ENCODE measurements at regions not wholly inside any gene's neighbourhood (a gene's known extent, or its start where the extent isn't known, plus 50 kb on each side); places are given as distances from the start of the nearest gene placed in this dataset.

DNA sequence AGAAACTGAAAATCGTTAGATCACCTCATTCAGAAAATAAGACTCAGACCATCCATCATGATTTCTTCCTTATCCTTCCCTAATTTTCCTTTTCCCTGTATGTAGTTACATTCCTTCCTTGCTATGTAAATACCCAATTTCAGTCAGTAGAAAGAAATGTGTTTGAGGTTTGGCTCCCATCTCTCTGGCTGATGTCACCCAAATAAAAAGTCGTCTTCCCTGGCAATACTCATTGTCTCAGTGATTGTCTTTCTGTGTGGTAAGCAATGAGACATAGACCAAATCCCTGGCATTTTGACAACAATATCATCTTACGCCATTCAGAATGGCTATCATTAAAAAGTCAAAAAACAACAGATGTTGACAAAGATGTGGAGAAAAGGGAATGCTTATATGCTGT, 303.9 kb upstream of the EDIL3 start:
- DNase-seq (ENCODE audit: low read depth, low spot score), result no peak

DNA sequence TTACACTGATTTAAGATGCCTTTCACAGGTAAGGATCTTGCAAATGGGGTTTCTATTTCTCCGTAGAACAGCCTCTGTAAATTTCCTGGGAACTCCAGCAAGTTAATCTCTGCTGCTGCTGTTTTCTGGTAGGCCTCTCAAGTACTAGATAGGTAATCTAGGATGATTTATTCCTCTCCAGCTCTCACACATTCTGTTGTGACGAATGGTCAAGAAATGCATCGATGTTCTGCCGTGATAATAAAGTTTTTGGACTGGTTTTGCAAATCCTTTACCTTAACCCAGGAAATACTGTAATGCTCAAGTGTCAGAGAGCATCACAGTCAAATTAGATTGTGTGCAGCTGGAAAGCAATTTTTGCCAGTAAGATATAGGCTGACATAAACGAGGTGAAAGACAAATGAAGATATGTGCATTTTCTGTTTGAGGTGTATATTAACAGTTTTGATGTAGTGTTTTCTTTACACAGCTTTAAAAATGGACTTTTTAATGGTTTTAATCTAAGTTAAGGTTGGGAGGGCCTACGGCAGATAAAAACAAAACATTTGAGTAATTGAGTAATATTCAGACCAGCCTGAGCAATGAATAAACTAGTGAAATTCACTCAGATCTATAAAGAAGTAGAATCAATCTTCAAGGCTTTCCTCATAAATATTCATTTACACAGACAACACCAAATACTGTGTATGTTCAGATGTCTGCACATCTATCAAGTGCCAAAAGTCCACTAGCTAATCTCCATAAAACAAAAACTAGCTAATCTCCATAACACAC, 300.6 kb upstream of the EDIL3 start:
- DNase-seq (ENCODE audit: low read depth, low spot score), result no peak

DNA sequence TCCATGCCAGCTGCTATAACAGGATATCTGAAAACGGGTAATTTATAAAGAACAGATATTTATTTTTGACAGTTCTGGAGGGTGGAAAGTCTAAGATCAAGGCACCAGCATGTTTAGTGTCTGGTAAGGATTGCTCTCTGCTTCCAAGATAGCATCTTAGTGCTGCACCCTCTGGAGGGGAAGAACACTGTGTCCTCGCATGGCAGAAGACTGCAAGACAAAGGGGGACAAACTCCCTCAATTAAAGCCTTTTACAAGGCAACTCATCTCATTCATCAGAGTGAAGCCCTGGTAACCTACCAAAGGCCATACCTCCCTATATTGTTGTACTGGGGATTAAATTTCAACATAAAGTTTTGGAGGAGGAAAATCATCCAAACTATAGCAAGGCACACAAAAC, 298.9 kb upstream of the EDIL3 start:
- DNase-seq (ENCODE audit: low read depth, low spot score), result no peak

DNA sequence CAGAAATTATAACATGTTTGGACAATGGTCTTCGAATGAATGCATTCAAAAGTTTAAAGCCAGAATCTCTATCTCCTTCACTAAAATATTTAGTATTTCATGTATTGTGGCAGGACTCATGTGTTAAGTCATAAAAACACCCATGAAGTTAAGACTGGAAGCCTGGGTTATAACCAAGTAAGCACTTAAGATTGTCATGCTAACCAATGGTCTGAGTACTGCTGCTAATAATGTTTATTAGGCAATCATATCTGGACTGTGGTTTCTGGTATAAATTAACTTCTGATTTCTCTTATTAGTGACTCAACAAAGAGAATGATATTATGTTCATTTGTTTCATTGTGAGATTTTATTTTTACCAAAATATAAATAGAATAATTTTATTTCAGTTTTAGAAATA, 297.9 kb upstream of the EDIL3 start:
- DNase-seq (ENCODE audit: low read depth, low spot score), result no peak

DNA sequence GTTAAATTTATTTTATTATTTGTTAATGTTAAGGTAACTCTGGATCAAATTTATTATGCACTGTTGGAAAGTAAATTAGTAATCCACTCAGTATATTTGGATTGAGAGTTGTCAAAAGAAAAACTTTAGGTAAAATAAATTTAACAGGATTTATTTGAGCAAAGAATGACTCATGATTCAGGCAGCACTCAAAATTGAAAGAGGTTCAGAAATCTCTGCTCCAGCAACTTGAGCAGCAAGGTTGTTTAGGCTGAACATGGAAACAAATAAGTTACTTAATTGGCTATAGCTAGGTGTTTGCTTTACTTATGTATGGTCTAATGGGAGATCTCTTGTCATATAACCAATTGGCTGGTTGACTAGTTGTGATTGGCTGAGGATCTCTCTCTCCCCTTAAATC, 296.2 kb upstream of the EDIL3 start:
- no peak for DNase-seq (ENCODE audit: low read depth, low spot score)

DNA sequence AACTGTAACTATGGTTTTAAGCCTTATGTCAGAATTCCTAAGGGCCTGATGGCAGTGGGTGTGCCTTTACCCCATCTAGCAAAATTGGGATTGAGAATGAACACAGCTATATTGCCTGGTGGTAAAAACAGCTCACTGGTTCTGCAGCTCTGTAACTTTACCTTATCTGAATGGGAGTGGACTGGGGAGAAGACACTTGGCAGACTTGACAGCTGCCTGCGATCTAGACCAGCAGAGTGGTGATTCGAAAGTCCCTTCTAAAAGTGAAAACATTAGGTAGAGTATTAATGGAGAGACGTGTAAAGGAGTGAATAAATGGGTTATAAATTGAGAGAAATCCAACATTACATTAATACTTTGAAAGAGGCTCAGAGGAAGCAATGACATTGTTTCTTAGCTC, 289.1 kb upstream of the EDIL3 start:
- DNase-seq (ENCODE audit: low read depth, low spot score), result no peak

DNA sequence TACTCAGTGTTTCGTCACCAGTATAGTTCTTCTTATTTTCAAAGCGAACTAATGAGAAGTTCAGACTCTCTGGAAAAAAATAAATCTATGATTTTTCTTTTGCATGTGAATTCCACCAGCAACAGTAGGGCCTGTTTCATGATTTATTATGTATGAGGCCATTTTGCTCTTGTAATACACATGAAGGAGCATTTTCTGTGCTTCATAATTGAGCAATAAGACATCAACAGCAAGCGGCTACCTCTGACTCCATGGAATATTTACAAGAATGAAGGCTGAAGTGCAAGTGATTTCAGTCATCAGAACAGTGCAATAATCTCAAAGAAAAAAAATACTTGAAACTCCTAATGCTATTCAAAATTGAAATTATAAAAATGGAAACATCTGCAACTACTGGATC, 282.9 kb upstream of the EDIL3 start:
- DNase-seq (ENCODE audit: low read depth, low spot score), result no peak

DNA sequence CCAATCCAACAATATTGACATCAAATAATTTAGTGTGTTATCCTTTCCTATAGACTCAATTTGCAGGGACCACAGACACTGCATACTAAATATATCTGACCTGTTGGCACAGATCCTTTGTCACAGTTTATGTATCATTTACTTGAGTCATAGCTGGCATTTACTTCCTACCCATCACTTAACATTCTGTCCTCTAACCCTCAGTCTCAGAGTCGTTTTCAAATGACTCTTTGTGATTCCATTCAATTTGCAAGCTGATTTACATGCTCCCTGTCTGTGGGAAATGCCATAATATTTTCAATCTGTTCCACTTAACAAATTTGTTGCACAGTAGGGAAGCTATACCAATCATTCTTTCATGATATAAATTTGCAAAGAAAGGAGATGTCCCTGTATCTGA, 265.7 kb upstream of the EDIL3 start:
- no peak for DNase-seq (ENCODE audit: low read depth, low spot score)

DNA sequence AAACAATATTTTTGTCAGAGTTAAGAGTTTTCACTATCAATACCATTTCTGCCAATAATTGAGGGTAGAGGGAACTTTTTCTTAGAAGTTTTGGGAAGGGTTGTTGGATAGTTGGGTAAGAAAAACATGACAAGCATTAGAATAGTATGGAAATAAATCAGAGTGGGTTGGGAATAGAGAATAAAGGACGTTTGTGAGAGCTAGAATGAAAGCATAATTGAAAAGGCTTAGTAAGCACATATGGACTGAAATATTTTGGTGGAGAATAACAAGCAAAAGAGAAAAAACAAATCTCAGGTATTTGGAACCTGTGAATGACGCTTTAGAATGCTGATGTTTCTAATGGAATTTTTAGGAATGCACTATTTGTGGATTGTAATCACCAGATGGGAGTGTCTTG, 262.9 kb upstream of the EDIL3 start:
- DNase-seq (ENCODE audit: low read depth, low spot score), result no peak

DNA sequence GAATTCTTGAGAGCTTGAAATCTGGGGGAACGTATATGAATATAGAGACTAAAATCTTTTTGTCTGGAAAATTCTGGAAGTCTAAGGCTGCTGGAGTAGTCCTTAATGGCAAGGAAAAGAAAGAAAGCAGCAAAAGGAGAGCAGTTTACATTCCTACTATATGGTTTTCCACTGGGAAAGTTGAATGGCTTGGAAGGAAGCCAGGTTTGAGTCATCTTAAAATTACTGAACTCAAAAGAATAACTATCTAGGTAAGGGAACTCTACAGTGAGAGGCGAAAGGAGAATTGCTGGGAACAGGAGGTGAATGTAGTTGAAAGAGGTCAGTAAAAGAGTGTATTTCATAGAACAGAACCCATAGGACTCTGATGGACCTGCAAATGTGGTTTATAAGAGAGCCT, 258.1 kb upstream of the EDIL3 start:
- DNase-seq (ENCODE audit: low read depth, low spot score), result no peak

DNA sequence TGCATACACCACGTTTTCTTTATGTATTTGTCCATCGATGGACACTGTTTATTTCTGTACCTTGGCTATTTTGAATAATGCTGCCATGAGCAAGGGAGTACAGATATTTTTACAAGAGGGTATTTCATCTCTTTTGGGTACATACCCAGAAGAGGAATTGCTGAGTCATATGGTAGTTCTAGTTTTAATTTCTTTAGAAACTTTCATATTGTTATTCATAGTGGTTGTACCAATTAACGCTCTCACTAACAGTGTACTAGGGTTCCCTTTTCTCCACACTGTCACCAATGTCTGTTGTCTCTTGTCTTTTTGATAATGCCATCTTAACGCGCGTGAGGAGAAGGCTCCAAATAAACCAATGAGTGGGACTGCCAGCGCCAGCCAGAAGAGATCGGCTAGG, 257.6 kb upstream of the EDIL3 start:
- no peak for DNase-seq (ENCODE audit: low read depth, low spot score)

DNA sequence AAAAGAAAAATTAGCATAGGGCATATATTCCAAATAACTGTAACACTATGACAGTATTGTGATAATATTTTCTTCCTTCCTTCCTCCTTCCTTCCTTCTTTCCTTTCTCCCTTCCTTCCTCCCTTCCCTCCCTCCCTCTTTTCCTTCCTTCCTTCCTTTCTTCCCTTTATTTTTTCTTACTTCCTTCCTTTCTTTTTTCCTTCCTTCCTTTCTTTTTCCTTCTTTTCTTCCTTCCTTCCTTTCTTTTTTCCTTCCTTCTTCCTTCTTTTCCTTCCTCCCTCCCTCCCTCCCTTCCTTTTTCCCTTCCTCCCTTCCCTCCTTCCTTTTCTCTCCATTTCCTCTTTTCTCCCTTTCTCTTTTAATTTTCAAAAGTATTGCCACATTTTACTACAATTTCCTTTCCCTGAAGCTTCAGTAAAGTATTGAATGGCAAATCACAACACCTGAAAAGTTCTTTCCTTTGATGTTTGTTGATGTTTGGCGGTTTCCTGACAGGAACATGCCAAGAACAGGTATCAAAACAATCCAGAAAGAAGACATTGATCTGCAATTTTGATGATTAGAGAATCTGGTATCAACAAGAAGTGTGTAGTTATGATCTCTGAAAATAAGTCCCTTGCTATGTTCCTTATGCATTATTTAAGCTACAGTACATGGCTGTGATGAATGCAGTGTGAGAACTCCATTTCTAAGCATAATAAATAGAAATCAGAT, 253.1 kb upstream of the EDIL3 start:
- no peak for DNase-seq (ENCODE audit: low read depth, low spot score)

DNA sequence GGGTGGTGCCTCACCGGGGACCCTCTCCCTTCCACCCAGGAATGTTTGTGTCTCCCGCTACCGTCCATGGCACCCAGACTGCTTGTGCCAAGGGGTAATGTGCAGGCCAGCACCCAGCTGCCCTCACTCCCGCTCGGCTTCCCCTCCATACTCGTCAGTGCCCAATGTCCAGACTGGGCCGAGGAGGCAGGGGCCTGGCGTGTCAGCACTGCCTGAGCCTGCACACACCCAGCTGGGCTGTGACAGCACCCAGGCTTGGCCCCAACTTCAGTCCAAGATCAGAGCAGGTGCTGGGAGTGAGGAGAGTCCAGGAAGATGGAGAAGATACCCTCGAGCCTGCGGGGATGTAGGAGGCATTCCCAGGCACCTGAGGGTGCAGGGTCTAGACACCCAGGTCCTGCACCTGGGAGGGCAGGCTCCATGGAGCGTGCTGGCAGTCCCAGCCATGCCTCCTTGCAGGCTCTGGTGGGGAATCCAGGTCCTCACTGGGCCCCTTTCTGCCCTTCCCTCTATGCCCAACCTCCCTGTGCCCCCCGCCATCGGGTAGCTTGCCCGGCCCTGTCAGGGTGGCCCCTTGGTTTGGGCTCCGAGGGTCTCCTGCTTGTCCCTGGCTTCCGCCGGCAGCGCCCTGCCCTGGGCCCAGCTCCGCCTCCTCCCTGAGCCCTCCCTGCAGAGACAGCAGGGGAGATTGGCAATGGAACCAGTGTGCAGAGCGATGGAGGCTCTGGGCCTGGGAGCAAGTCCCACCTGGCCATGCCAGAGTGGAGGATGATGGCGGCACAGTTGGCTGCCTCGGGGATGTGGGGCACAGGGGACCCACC, 250.8 kb upstream of the EDIL3 start:
- no peak for DNase-seq (ENCODE audit: low read depth, low spot score)

DNA sequence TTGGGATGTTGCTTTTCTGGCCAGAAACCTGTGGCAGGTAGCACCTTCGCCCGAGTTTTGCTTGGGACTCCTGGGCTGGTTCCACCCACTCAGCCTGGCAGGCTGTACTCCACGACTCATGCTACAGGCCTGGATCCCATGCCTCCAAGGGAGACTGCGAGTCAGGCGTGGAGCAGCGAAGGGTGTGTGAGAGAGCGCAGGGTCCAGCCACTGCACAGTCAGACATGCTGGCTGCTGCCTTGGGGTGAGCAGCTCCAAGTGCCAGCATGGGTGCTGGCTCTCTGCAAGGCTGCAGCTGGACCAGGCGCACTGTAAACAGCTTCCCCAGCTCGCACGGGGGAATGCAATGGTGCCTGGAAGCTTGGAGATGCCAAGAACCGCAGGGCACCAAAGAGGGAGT, 249.6 kb upstream of the EDIL3 start:
- DNase-seq (ENCODE audit: low read depth, low spot score), result no peak

DNA sequence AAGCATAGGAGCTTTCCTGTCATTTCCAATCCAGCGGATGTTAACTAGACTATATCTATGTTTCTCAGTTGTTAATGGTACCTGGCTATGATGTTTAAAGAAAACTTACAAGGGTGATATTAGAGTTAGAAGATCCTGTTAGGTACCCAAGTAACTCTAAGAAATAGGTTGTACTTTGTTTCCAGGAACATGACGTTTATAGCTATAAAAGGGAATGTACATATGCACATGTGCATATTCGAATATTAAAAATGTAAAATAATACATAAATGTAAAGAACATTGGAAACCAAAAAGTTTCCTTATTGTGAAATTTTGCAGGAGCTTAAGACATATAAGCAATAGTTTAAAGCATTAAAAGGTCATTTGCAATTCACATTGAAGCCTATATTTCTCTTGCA, 247.7 kb upstream of the EDIL3 start:
- DNase-seq (ENCODE audit: low read depth, low spot score), result no peak

DNA sequence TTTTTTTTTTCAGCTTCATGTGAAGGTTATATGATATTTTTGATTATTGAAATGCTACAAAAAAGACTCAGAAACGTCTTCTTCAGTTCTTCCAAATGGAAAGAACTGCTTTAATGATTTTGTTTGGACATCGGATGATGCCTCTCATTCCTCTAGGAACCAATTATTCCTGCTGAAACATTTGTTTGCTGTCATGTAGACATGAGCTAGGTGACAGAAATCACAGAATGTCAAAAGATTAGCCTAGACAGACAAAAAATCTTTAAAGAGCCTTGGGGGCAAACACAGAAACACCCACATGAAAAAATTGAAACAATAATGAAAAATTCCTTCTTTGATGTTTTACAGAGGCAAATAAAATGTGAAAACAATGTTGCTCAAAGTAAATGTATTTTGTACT, 244.2 kb upstream of the EDIL3 start:
- no peak for DNase-seq (ENCODE audit: low read depth, low spot score)

DNA sequence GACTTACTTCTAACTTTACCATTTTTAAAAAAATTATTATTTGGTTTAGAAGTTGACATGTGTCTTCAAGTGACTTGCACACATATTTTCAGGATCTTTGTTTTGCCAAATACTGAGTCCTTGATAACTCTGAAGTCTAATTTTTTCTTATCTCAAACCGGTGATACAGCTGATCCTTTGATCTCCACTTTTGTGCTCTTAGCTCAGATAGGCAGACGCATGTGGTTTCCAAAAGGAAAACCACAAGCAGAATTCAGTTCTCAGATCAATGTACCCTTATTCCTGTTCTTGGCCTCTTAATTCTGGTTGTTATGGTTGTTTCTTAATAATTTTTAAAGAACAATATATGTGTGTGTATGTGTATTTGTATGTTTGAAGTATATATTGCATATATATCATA, 238.3 kb upstream of the EDIL3 start:
- no peak for DNase-seq (ENCODE audit: low read depth, low spot score)

DNA sequence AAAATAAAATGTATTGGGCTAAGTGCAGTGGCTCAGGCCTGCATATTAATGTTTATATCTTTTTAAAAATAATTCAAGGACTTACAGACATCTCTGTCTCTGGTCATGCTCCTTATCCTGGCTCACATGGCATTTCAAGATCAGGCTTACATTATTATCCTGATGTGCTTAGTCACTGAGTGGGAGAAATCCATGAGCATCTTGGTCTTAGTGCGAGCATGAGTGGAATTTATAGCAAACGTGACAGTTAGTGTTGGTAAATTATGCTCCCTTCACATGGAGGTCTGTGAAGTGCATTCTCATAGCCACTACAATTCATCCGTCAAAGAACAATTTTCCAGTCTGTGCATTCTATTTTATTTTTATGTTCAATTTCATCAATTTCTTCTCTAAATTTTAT, 237.8 kb upstream of the EDIL3 start:
- DNase-seq (ENCODE audit: low read depth, low spot score), result no peak

DNA sequence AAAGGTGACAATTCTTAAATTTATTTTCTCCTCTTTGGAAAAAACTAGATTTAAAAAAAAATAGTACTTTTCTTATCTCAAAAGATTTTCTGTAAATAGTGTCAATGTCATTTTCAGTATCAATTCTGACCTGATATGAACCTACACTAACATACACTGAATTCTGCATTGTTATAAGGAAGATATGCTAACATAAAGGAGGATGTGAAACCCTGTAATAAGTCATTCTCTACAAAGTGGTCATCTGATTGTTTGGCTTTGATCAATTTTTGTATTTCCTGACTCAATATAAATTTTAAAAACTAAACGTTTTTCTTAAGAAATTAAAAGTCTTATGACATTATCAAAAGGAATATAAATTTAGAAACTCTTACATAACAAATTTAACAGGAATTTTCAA, 233.6 kb upstream of the EDIL3 start:
- DNase-seq (ENCODE audit: low read depth, low spot score), result no peak

DNA sequence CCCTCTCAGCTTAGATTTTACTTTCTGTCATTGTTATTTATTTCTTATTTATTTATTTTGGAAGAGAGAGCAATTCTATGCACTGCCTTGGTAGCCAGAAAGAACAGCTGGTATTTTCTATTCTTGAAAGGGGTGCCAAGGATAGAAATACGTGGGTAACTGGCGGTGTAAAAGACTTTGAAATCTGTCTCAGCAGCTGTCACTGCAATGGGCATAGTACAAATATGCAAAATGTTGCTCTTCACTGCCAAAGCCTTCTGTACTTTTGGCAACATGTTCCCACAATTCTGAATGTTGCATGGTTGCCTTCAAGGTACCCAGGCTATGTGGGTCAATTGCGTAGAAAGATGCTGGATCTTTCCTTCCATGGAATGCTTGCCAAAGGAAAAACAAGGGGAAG, 230.2 kb upstream of the EDIL3 start:
- no peak for DNase-seq (ENCODE audit: low read depth, low spot score)

DNA sequence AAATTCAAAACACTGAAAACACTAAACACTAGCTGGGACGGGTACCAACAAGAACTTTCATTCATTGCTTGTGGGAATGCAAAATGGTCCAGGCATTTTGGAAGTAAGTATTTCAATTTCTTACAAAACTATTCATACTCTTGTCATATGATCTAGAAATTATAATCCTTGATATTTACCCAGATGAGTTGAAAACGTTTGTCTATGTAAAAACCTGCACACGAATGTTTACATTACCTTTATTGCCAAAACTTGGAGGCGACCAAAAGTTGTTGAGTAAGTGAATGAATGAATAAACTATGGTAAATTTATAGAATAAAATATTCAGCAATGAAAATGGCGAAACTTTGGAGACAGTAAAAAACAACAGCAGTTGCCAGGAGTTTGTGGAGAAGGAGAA, 222.1 kb upstream of the EDIL3 start:
- DNase-seq (ENCODE audit: low read depth, low spot score), result no peak

DNA sequence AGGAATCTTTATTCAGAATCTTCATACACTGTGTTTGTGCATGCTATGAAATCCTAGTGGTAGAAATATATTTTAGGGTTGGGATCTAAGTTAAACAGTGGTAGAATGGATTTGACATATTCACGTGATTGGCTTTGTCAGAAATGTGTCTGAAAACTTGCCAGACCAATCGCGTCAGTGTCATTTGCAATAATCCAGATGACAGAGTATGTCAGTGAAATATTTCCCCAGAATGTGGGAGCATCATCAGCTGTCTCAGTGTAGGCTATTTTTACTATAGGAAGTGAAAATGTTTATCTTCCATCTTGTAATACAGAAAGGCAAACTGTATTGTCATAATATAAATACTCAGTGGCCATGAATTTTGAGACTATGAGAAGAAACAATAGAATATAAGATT, 220.6 kb upstream of the EDIL3 start:
- DNase-seq (ENCODE audit: low read depth, low spot score), result no peak

All from ELF-1 (cell line).